ENCODE measurements at regions not wholly inside any gene's neighbourhood (a gene's known extent, or its start where the extent isn't known, plus 50 kb on each side); places are given as distances from the start of the nearest gene placed in this dataset.

GRCh38 chr12:17137396-17137795, 531.4 kb upstream of the LMO3 start:
- WGBS (ENCODE audit: insufficient coverage), result 100% methylated on average over 1 of the region's 3 CpGs
- H3K4me2 ChIP-seq (replicated peaks; ENCODE audit: low read depth, low read length, poor library complexity, severe bottlenecking), result no peak overlapping the region
- Mint-ChIP-seq H3K27me3 (no peaks in the 10 kb centered on the region), H3K9me3 (ENCODE audit: insufficient read depth) (no peaks in the 10 kb centered on the region), H3K4me1 (no peaks in the 10 kb centered on the region), H3K27ac (no peak overlapping the region), H3K4me3 (no peak overlapping the region)
- H3K4me1 ChIP-seq (ENCODE audit: control insufficient read depth in 2 of 2, insufficient read depth in 2 of 2, low read length in 2 of 2), result no peaks in the 10 kb centered on the region
- TF ChIP-seq CTCF (IDR thresholded peaks at IDR 0.05), result no peak
- TF ChIP-seq EZH2 (IDR thresholded peaks at IDR 0.05; ENCODE audit: borderline replicate concordance, insufficient read depth, low read depth, low read length, poor library complexity, severe bottlenecking), result no peak
- no peak for ATAC-seq (ENCODE audit: low read depth)
- no peaks in the 10 kb centered on the region for H4K20me1 ChIP-seq (ENCODE audit: control insufficient read depth, insufficient read depth, low read length, poor library complexity, severe bottlenecking)
- H3K27me3 ChIP-seq (replicated peaks in 1 of 4; ENCODE audit: control extremely low read depth in 1 of 4, control insufficient read depth in 3 of 4, insufficient read depth in 4 of 4, low read length in 3 of 4), result no peaks in the 10 kb centered on the region
- DNase-seq, result no peak
- no peak overlapping the region for H3K4me3 ChIP-seq (ENCODE audit: control extremely low read depth in 1 of 5, extremely low read depth in 1 of 5, insufficient read depth in 1 of 5, low read depth in 2 of 5, low read length in 4 of 5)
- no peaks in the 10 kb centered on the region for H3K9me3 ChIP-seq (ENCODE audit: control extremely low read depth in 1 of 3, control insufficient read depth in 2 of 3, insufficient read depth in 1 of 3, low read length in 2 of 3)
- POLR2A ChIA-PET, result no interaction called here
- CTCF ChIA-PET, result no interaction called here
- H3K36me3 ChIP-seq (replicated peaks in 1 of 2; ENCODE audit: control extremely low read depth in 1 of 2, control insufficient read depth in 1 of 2, extremely low read depth in 1 of 2, insufficient read depth in 2 of 2, low read length in 1 of 2), result no peaks in the 10 kb centered on the region
- H3K9ac ChIP-seq (ENCODE audit: low read length), result no peak overlapping the region
- H3K79me2 ChIP-seq (ENCODE audit: control insufficient read depth, insufficient read depth, low read length), result no peaks in the 10 kb centered on the region
- intact Hi-C loops (cut with micrococcal nuclease), result no loop called here
- H3K27ac ChIP-seq (ENCODE audit: low read length in 2 of 2), result no peak overlapping the region
- no peak overlapping the region for H2AFZ ChIP-seq (ENCODE audit: insufficient read depth, low read depth, low read length, poor library complexity, severe bottlenecking)

GRCh38 chr12:17134315-17134714, 528.4 kb upstream of the LMO3 start:
- Histone ChIP-seq H2AFZ (ENCODE audit: insufficient read depth, low read depth, low read length, poor library complexity, severe bottlenecking) (no peak overlapping the region), H3K9ac (ENCODE audit: low read length) (no peak overlapping the region), H3K79me2 (ENCODE audit: control insufficient read depth, insufficient read depth, low read length) (no peaks in the 10 kb centered on the region), H4K20me1 (ENCODE audit: control insufficient read depth, insufficient read depth, low read length, poor library complexity, severe bottlenecking) (no peaks in the 10 kb centered on the region), H3K9me3 (ENCODE audit: control extremely low read depth in 1 of 3, control insufficient read depth in 2 of 3, insufficient read depth in 1 of 3, low read length in 2 of 3) (no peaks in the 10 kb centered on the region), H3K4me2 (replicated peaks; ENCODE audit: low read depth, low read length, poor library complexity, severe bottlenecking) (no peak overlapping the region), H3K36me3 (replicated peaks in 1 of 2; ENCODE audit: control extremely low read depth in 1 of 2, control insufficient read depth in 1 of 2, extremely low read depth in 1 of 2, insufficient read depth in 2 of 2, low read length in 1 of 2) (no peaks in the 10 kb centered on the region), H3K4me3 (ENCODE audit: control extremely low read depth in 1 of 5, extremely low read depth in 1 of 5, insufficient read depth in 1 of 5, low read depth in 2 of 5, low read length in 4 of 5) (no peak overlapping the region), H3K27ac (ENCODE audit: low read length in 2 of 2) (no peak overlapping the region), H3K4me1 (ENCODE audit: control insufficient read depth in 2 of 2, insufficient read depth in 2 of 2, low read length in 2 of 2) (no peaks in the 10 kb centered on the region), H3K27me3 (replicated peaks in 1 of 4; ENCODE audit: control extremely low read depth in 1 of 4, control insufficient read depth in 3 of 4, insufficient read depth in 4 of 4, low read length in 3 of 4) (no peaks in the 10 kb centered on the region)
- ChIA-PET POLR2A (no interaction called here), CTCF (no interaction called here)
- no peak overlapping the region for H3K4me3 Mint-ChIP-seq
- no peaks in the 10 kb centered on the region for H3K4me1 Mint-ChIP-seq
- DNase-seq, result no peak
- no peaks in the 10 kb centered on the region for H3K27me3 Mint-ChIP-seq
- intact Hi-C loops (cut with micrococcal nuclease), result no loop called here
- H3K27ac Mint-ChIP-seq, result no peak overlapping the region
- no peak for TF ChIP-seq EZH2 (IDR thresholded peaks at IDR 0.05; ENCODE audit: borderline replicate concordance, insufficient read depth, low read depth, low read length, poor library complexity, severe bottlenecking)
- no peak for TF ChIP-seq CTCF (IDR thresholded peaks at IDR 0.05)
- H3K9me3 Mint-ChIP-seq (ENCODE audit: insufficient read depth), result no peaks in the 10 kb centered on the region
- no peak for ATAC-seq (ENCODE audit: low read depth)

Data from B cell (primary cell).